NCI-H510A (cell line): ENCODE measurements at regions not wholly inside any gene's neighbourhood (a gene's known extent, or its start where the extent isn't known, plus 50 kb on each side); places are given as distances from the start of the nearest gene placed in this dataset.

ENCODE experiments used
- DNase-seq: peaks from one replicate; lab custom pipeline; 2025; lab: John Stamatoyannopoulos, UW

DNA sequence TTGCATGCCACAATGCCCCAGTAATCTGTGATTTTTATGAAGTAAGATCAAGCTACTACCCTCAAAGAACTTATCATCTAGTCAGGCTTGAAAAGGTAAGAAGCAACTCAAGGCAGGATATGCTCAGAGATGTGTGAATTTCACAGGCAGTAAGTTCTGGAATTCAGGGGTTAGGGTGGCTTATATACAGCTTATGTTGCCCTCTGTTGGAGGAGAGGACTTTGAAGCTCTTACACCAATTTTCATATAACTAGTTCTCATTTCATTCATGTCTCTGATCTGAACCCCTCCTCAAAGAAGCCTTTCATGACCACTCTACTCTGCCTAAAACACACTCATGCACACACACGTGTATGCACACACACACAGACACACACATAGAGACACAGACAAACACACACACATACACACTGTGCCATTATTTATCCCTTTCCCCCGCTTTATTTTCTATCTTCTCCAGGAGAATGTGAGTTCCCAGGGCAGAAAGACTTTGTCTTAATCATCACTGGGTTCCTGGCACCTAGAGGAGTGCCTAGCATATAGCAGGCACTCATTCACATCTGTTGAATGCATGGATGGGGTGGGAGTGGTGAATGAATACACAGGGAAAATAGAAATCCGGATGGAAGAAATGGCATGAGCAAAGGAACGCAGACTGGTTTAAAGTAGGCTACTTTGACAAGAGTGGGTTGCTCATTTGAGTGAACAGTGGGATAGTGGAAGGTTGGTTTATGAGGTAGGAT lies 220.7 kb upstream of the ZBED5 start:
- DNase-seq, result no peak

DNA sequence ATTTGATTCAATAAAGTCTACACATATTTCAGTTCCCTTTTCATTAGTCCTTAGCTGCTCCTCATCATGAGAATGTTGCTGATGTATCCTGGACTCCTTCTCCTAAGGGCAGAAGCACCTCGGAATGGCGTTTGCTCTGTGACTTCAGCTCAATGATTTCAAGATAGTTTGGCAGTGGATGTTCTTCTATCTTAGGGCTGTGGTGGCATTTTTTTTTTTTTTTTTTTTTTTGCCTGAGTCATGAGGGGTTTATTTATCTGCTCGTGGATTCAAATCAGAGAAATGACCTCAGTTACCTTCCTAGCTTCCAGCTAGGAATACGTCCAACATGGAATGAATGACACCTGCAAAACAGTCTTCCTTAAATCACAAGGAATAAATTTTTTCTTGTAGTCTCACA lies 220.0 kb upstream of the ZBED5 start:
- DNase-seq, result no peak

DNA sequence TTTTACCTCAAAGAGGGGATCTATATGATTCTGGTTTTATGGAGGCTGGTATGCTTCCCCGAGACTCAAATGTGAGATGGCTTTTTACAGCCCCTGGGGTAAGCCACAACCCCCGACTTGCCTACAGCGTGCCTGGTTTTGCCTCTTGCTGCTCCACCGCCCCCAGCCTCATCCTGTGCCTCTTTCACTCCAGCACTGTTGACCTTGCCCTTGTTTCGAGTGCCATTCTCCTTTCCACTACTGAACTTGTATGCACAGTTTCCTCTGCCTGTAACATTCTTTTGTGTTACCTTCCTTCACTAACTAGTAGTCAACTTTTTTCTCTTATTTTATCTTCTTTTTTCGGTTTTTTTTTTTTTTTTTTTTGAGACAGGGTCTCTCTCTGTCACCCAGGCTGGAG lies 219.0 kb upstream of the ZBED5 start:
- DNase-seq, result no peak

DNA sequence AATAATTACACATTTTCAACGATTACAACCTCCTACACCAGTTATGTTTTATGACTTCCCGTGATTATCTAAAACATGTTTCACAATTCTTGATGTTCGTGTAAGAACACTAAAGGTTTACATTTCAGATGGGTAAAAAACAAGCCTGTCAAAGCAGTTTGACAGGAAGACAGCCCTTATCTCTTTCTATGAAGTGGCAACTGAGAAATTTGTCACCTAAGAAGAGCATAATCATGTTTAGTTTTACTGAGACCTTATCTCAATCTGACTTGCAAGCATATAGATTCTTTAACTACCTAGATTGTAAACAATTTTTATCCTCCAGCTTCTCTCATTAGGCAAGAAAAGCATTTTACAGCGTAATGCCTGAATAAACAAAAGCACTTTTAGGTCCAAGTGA lies 218.4 kb upstream of the ZBED5 start:
- no peak for DNase-seq

DNA sequence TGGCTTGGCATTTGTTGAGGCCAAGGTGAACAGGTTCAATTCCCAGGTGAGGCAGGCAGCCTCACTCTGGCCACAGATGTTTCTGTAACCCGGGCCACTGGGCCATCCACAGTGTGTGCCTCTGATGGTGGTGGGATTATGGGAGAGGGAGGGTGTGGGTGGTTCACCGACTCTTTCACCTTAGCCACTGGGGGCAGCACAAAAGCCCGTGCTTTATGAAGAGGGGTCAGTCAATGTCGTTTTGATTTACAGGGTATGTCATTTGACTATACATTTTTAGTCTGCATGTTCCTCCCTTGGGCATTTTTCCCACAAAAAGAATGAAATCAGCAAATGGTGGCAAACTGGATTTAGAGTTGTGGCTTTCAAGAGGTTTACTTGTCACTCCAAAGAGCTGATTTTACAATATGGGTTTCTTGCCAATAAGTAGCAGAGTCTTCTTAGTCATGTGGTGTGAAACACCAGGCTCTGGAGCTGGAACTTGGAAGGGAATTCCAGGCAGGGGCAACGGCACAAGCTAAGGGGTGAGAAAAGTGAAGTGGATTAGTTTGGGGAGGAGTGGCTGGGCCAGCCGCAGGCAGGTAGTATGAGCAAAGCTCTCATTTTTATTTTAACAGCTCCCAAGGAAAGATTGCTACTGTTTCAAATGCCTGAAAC lies 217.8 kb upstream of the ZBED5 start:
- no peak for DNase-seq

DNA sequence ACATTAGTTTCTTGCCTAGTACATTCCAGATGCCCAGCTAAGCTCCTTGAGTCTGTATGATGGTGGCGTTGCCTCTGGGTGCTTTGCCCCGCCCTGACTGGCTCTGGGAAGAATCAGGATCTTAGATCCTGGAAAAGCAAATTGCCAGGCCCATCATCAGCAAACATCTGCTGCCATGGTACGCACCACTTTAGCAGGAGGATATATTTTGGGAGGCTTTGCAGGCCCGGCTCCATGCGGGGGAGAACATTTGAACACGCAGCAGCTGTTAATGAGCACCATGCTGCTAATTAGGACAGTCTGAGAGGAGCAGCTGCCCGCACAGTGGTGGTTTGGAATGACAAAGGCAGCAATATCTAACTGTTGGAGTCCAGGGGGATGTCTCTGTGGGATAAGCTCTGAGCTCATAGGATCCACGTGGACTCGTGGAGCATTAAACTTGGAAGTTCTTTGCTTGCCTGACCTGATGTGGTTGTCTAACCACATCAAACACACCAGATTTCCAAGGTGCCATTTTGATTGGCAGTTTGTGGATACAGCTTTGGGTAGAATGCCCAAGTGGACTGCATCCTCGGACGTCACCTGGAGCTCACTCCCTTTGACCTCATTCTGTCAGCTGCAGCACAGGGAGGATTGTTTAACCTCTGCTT lies 217.0 kb upstream of the ZBED5 start:
- DNase-seq, result no peak

DNA sequence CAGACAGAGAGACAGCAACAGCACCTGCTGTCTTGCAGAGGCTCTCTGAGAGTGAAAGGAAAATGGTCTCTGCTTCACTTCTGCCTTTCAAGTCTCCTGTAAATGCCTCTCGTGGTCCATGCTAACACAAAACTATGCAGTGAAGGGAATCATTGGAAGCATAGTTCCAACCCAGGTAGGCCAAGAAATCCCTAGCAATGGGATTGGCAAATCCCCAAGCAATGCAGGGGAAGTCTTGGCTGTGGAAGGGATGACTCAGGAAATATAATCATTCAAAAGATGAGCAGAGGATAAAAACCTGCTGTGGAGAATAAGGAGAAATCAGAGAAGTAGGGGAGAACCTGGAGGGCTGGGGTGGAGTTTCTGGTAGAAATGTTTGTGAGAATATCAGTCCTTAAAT lies 216.1 kb upstream of the ZBED5 start:
- no peak for DNase-seq

DNA sequence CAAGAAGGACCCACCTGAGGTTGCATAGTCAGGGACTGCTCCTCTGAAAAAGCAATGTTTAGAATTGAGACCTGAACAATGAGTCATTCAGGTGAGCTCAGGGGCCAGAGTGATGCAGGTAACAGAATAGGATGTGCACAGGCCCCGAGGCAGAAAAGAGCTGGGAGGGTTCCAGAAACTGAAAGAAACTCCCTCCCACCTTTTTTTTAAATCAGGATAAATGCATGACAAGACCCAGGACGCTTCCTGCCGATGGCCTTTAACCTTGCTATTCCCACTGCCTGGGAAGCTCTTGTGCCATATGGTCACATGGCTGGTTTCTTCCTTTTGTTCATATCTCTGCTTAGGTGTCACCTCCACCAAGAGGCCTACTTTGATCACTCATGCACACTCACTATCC lies 214.2 kb upstream of the ZBED5 start:
- no peak for DNase-seq

DNA sequence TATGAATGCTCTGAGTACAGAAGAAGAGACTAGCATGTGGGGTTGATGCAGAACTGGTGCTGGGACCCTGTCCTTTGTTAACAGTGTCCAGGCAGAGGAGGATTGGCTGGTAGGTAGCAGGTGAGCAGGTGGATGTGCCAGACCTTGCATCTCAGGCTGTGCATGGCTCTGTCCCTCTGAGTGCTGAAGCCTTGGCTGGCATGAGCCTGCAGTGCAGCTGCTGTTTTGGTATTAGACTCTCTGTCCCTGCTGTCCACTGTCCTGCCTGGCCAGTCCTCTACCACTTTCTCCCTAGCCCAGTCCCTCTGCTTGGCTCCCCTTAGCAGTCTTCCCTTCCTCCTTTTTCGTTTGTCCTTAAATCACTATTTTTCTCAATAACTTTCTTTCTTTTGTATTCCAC lies 213.6 kb upstream of the ZBED5 start:
- no peak for DNase-seq

DNA sequence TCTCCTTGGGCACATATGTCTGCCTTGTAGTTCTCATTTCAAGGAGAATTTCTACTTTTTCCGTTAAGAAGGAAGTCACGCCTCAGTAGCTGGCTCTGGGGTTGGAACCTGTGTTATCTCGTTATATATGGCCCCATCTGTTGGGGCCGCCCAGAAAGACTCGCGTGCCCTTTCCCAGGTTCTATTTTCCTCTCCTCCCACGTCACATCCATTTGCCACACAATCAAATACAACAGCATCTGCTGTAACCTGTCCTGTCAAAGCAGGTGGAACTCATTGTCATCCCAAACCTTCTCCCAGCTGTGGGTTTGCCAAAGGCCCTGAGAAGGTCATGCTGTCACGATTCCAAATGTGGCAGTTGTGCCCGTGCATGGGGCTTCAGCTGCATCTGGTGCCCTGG lies 213.1 kb upstream of the ZBED5 start:
- DNase-seq, result no peak

DNA sequence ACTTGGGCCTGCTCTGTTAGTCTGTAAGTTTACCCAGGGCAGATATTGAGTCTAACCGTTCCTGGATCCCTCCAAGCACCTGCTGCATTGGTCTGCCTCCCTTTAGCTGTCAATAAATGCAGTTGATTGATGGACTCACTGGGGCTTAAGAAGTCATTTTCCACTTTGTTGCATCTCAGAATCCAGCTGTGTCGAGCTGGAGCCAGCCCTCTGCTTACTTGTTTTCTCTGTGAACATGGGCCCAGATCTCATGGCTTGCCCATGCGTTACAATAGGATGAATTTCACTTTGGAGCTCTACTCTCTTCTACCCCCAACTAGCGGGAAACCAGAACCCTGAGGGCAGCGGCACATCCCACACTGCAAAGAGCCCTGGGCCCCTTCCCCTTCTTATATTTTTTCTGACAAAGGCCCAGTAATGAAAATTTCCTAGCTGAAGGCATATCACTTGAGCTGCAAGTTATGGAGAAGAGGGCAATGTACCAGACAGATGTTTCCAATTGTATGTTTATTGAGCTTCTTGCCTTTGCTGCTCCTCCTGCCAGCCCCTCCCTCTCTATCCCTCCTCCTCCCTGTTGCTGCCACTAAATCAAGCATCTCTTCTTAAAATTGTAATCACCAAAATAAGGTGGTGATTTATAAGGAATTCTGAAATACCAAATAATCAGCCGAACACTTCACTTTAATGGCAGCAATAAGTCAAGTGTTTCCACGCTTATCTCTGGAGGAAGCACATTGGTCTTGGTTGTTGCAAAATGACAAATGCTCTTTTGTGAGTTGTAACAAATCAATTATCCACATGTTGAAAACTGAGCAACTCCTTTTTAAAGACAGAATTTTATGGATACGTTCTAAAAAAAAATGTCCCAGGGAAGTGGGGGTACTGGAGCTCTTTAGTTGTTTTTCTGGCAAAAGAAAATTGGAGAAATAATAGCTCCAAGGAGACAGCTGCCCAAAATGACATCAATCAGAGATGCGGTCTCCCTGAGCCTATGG lies 212.3 kb upstream of the ZBED5 start:
- no peak for DNase-seq

DNA sequence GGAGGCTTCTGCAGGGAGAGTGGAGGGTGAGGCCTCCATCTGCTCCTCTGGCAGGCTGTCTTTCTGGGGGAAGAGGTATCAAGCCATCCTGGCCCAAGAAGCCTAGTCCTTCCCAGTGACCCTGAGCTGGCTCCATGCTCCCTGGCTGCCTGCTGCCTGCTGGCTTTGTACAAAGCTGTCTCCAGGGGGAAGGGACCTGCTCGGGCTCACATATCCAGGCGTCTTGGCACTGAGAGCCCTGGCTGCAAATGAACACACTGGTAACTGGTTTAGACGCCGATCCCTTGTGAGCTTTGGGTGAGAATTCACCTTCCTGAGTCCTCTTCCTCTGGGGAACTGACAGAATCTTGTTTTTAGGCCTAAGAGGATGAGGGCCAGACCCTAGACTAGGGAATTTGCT lies 210.3 kb upstream of the ZBED5 start:
- no peak for DNase-seq

DNA sequence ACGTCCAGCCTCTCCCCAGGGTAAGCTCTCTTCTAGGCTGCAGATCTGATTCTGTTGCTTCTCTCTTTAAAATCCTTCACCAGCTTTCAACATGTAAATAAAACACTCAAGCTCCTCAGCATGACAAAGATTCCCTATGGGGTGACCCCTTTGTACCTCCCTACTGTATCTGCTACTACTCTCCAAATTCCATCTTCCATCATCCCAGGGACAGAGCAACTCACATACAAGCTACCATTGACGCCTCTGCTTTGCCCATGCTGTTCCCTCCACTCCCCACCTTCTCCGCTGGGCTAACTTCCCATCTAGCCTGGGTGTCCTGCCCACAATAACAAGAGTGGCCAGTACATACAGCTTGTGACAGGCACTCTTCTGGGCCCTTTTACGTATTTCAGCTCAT lies 207.5 kb upstream of the ZBED5 start:
- DNase-seq, result no peak

DNA sequence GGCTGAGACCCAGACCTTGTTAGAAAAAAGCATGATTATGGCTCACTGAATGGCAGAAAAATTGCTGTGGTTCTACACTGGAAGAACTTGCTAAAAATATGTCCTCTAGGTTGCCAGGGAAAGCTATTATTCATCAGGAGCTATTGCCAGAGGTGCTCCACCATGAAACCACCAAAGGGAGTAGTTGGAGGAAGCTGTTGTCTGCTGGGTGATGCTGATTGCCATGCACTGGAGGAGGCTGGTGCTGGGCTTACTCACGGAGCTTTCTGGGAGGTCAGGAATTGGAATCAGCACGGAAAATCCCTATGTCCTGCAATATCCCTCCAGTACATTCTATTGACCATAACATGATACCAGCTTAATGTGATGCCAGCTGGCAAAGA lies 199.6 kb upstream of the ZBED5 start:
- DNase-seq, result no peak

DNA sequence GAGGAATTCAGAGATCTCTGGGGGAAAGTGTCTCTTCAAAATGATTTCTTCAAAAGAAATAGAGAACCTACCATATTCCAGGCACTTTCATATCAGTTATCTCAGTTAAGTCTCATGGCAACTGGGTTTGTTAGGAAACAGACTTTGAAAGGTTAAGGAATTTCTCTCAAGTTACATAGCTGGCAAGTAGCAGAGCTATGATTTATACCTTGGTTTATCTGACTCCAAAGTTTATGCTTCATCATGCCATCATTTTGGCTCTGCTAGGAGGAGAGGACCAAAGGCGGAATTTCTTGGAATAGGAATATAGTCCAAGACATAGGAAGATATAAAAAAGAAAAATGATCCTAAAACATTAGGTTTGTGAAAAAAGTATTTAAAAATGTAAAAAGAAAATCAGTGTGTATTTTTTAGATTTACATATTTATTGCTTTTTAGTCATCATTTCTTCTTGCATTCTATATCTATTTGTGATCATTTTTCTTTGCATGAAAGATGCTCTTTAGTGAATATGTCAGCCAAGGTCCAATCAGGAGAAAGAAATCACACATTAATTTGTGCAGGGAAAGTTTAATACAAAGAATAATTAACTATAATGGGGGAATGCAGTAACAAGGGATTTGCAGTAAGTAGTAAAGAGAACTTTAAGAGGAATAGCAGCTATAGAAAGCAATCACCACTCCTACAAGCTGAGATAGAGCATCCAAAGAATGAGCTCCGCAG lies 199.1 kb upstream of the ZBED5 start:
- no peak for DNase-seq

DNA sequence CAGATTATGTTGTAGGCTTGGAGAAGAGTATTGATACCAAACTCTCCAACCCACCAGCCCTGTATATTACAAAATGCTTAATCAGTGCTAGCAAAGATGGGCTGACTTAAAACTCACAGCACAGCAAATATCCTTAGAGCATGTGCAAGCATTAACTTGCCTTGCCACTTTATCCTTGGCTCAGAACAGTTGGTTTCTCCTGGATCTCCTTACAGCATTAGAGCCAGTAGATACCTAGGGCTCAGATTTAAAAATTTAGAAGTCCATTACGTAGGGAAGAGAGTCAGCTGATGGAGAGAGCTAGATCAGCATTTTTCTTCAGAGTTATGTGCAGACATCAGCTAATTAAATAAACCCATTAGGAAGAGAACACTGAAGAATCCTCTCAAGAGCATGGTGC lies 198.5 kb upstream of the ZBED5 start:
- no peak for DNase-seq

DNA sequence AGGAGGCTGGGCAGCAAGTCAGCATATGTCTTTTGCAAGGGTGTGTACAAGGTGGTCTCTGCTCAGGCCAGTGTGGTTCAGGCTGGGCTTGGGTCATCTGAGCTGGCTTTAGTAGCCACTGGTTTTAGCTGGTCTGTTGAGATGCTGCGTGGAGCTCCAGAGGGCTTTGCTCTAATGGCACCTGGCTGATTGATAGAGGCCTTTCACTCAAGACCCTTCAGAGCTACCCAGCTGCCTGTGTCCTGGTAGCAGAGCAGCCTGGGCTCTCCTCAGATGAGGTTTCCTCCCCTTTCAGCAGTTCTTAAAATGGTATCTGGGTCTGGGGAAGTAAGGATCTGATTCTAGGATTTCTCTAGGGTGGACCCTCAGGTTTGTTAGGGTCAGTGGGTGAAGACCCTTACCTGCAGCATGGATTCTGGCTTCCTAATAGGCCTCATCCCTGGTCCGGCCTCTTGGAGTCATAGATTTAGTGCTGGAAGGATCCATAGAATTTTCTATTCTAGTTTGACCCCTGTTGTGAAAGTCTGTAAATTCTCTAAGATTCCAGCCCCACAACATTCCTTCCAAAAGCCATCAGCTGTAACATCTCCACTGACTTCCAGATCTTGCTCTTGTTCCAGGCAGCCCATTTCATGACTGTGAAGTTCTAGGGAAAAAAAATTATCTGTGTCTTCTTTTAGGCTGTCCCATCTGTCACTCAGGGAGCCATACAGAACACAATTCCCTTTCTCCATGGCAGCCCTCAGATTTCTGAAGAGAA lies 190.2 kb upstream of the ZBED5 start:
- no peak for DNase-seq

DNA sequence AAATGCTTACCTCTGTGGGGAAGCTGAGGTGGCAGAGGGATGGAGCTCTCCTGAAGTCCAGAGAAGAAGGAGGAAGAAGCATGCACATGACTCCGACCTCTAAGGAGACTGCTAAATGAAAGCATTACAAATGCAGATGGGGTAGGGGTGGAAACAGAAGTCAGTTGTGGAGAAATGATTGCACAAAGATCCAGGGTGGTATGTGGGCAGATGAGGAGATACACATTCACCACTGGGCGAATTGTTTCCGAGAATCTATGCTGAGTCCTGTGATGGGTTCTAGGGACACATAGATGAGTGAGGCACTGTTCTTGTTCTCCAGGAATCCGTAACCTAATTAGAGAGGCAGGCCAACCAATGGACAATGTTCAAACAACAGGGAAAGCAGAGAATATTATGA lies 188.9 kb upstream of the ZBED5 start:
- DNase-seq, result no peak

DNA sequence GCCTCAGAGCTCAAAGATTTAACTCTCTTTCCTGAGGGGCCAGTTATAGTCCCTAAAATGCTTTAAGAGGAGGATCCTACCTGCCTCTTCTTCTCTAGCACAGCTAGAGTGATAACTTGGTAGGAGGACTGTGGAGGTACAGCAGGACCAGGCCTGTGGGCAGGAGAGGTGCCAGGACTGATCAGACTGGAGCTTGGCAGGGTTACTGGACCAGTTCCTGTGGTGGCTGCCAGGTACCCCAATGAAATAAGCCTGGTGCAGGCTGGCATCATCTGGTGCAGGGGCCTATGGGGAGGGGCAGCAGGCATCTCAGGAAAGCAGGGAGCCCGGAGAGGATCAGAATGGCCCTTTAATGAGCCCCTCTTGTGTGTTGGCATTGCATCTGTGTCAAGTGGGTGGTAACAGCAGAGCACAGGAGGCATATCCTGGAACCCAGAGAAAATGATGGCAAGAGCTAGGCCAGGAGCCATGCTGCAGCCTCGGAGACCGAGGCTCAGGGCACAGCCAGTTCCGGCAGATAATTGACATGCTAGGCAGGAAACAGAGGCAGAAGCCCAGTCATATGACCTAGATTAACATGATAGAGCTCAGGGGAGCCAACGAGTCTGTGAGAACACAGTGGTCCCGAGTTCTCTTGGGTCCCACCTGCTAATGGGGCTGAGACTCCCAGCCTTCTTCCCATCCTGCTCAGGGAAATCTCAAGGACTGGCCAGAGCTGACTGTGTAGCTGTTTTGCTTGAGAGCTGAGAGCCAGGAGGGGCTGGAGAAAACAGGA lies 187.5 kb upstream of the ZBED5 start:
- no peak for DNase-seq
